LNCaP clone FGC (cell line): ENCODE measurements at regions not wholly inside any gene's neighbourhood (a gene's known extent, or its start where the extent isn't known, plus 50 kb on each side); places are given as distances from the start of the nearest gene placed in this dataset.

Experiments
- DNase-seq: peaks from one replicate; pipeline ENCODE4 v3.0.0-alpha.2; 2011; ENCODE audit warnings: low read depth
- H3K4me3 ChIP-seq: 2 replicates; pipeline ENCODE4 v1.5.1; 2011; ENCODE audit warnings: mild to moderate bottlenecking, low read depth, low read length, control low read depth
- TF ChIP-seq, protein P1 (sequence below): IDR thresholded peaks from 2 replicates; pipeline ENCODE4 v1.5.1; 2012; ENCODE audit warnings: mild to moderate bottlenecking; ENCODE audit not compliant: control insufficient read depth, insufficient read depth; ENCODE audit errors: extremely low read depth

DNA sequence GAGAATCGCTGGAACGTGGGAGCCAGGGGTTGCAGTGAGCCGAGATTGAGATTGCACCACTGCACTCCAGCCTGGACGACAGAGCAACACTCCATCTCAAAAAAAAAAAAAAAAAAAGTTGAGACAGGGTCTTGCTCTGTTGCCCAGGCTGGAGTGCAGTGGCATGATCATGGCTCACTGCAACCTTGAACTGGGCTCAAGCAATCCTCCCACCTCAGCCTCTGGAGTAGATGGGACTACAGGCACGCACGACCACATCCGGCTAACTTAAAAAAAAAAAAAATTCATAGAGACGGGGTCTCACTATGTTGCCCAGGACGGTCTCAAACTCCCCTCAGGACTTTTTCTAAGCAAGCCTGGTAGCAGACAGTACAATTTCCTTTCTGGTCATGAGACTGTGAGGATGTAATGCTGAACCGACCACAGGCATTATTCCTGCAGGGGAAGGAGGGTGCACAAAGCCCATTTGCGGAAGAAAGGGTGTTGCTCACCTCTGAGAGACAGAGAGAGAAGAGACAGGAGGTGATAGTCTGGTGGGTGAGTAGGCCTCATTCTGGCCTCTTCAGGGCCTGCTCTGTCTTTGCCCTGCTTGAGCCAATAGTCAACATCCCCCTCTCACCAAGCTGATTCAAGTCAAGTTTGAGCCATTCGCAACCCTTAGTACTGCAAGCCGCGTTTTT lies 205.3 kb downstream of the ZFP36L2 start:
- DNase-seq: no peak
- TF ChIP-seq, protein P1, sequence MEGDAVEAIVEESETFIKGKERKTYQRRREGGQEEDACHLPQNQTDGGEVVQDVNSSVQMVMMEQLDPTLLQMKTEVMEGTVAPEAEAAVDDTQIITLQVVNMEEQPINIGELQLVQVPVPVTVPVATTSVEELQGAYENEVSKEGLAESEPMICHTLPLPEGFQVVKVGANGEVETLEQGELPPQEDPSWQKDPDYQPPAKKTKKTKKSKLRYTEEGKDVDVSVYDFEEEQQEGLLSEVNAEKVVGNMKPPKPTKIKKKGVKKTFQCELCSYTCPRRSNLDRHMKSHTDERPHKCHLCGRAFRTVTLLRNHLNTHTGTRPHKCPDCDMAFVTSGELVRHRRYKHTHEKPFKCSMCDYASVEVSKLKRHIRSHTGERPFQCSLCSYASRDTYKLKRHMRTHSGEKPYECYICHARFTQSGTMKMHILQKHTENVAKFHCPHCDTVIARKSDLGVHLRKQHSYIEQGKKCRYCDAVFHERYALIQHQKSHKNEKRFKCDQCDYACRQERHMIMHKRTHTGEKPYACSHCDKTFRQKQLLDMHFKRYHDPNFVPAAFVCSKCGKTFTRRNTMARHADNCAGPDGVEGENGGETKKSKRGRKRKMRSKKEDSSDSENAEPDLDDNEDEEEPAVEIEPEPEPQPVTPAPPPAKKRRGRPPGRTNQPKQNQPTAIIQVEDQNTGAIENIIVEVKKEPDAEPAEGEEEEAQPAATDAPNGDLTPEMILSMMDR: no peak
- no peak overlapping the region for H3K4me3 ChIP-seq

DNA sequence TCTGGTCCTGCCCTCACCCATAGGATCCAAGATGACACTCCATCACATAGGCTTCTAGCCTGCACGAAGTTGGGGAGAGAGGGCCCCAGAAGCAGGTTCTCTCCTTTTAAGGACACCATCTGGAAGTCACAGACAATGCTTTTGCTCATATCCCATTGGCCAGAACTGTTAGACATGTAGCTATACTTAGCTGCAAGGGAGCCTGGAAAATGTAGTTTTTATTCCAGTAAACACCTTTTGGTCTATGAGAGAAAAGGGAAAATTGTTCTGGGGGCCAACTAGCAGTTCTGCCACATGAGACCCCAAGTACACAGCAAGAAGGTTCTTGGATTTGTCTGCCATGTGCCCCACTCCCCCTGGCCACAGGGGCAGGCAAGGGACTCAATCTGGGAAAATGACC lies 206.1 kb downstream of the ZFP36L2 start:
- DNase-seq: no peak
- TF ChIP-seq, protein P1: no peak
- no peak overlapping the region for H3K4me3 ChIP-seq

DNA sequence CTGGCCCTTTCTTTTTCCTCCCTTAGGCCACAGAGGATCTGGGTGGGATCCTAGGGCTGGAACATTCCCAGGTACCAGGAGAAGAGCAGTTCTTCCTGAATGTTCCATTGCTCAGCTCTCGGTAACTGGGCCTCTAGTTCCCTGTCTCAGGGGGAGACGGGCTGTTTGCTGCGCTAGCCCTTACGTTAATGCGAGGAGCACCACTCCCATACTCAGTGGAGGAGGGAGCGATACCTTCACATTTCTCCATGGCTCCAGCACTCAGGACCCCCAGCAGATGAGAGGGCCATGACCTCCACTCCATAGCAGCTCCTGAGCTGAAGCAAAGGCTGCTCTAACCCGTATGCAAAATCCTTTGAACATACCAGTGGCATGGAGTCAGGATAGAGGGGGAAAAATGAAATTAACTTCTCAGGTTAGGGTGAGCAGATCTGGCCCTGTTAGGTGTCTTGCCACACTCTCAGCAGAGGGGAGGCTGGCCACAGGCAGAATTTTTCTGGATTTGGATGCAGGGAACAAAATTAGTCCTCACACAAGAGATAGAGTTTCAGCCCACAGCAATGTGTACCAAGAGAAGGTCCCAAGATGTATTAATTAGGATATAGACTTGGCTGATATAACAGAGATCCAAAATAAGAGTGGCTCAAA lies 206.7 kb downstream of the ZFP36L2 start:
- no peak overlapping the region for H3K4me3 ChIP-seq
- no peak for DNase-seq
- TF ChIP-seq, protein P1: no peak

DNA sequence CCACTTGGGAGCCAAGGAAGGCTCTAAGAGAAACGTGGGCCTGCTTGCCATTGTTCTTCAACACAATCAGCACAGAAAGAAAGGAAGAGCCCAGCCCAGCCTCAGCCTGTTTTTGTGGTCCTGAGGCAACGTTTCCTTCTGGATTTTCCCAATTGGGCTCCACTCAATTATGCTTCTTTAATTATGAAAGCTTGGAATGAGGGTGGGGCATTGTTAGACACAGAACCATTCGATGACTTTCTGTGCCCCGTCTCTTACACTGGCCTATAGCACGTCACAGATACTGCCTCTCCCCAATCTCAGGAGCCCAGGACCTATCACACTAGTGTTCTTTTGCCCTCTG lies 207.4 kb downstream of the ZFP36L2 start:
- H3K4me3 ChIP-seq: no peak overlapping the region
- no peak for DNase-seq
- TF ChIP-seq, protein P1: no peak

DNA sequence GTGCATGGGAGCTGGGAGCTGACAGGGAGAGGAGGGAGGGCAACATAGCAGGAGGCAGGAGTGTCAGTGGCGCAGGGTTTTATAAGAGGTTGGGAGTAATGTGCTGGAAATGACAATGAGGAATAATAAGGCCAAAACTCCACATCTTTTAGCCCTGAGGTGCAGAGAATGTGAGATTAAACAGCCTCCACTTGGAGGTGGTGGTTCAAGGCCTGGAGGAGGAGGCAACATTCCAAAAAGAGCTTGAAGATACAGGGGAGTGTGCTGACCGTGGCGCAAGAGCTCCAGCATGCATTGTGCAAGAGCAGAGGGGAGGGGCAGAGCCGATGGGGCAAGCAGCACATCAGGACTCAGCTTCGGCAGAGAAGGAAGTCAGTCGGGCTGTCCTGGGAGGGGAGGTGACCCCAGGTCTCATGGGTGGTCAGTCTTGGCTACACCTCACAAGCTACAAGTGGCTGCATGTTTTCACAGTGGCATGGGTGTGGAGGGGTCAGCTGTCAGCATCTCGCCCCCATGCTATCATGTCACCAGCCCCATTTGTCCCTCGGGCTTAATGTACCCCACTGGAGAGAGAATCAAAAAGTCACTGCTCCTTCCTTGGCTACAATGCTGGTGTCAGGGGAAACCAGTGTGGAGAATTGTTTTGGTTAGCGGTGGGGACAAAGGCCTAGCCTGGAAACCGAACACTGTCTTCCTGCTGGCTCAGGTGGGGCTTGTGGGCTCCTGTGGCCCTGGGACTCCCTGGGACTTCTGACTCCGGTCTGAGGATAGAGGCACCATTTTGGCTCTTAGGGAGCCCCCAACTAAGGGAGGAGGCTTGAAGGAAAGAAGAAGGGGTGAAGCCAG lies 208.0 kb downstream of the ZFP36L2 start:
- DNase-seq: no peak
- TF ChIP-seq, protein P1: no peak
- no peak overlapping the region for H3K4me3 ChIP-seq

DNA sequence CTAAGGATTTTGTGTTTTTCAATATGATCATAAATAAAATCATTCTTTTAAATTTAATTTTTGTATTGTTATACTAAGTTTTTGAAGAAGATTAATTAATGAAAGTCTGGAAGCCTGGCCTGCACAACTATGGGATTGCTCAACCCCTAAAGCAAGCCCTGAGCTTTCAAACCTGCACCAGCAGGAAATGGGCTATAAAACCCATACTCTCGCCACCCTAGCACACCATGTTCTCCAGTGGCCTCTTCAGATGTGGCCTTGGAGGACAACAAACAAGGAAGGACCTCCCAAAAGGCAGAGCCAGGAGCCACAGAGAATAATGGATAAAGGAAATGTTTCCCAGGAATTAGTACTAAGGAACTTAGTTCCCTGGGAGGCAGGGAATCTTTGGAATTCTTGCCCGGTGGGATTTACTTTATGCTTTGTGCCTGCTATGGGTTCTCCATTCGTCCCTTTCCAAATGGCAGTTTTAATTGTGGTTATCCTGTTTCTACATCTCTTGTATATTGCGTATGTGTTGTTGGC lies 212.5 kb downstream of the ZFP36L2 start:
- DNase-seq: no peak
- TF ChIP-seq, protein P1: no peak
- H3K4me3 ChIP-seq: no peak overlapping the region
